ENCODE measurements at regions not wholly inside any gene's neighbourhood (a gene's known extent, or its start where the extent isn't known, plus 50 kb on each side); places are given as distances from the start of the nearest gene placed in this dataset.

- TF ChIP-seq CTCF (IDR thresholded peaks at IDR 0.05; ENCODE audit: control insufficient read depth, extremely low read depth, insufficient read depth) = no peak
- DNase-seq (ENCODE audit: low read depth) = no peak
- H3K4me3 ChIP-seq (ENCODE audit: low read depth, low read length) = no peak overlapping the region
Measured at GRCh38 chr4:115929373-115929772, 816.0 kb upstream of the NDST4 start.

DNA sequence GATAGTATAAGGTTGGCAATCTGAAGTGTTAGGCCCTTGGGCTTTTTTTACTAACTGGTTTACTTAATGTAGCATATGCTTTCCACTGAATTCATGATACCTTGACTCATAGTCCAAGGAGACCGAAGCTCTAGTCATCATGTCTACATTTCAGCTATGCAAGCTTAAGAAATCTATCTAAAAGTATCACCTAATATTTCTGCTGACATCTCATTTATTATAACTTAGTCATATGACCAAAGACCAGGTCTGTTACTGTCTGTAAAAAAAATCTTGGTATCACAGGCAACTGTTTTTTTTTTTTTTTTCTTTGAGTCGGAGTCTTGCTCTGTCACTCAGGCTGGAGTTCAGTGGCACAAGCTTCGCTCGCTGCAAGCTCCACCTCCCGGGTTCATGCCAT, 814.0 kb upstream of the NDST4 start:
- DNase-seq (ENCODE audit: low read depth) = no peak
- TF ChIP-seq CTCF (IDR thresholded peaks at IDR 0.05; ENCODE audit: control insufficient read depth, extremely low read depth, insufficient read depth) = no peak
- H3K4me3 ChIP-seq (ENCODE audit: low read depth, low read length) = no peak overlapping the region

DNA sequence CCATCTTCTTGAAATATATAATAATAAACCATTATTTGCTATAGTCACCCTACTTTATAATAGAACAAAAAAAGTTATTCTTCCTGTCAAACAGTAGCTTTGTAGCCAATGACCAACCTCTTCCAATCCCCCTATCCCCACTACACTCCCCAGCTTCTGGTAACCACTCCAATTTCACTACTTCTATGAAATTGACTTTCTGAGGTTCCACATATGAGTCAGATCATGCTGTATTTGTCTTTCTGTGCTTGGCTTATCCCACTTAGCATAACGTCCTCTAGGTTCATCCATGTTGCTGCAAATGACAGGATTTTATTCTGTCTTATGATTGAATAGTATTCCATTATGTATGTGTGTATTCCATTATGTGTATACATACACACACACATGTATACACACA, 809.7 kb upstream of the NDST4 start:
- DNase-seq (ENCODE audit: low read depth) = no peak
- TF ChIP-seq CTCF (IDR thresholded peaks at IDR 0.05; ENCODE audit: control insufficient read depth, extremely low read depth, insufficient read depth) = no peak
- no peak overlapping the region for H3K4me3 ChIP-seq (ENCODE audit: low read depth, low read length)

GRCh38 chr4:115920637-115921036, 807.2 kb upstream of the NDST4 start:
- no peak for DNase-seq (ENCODE audit: low read depth)
- TF ChIP-seq CTCF (IDR thresholded peaks at IDR 0.05; ENCODE audit: control insufficient read depth, extremely low read depth, insufficient read depth) = no peak
- H3K4me3 ChIP-seq (ENCODE audit: low read depth, low read length) = no peak overlapping the region

DNA sequence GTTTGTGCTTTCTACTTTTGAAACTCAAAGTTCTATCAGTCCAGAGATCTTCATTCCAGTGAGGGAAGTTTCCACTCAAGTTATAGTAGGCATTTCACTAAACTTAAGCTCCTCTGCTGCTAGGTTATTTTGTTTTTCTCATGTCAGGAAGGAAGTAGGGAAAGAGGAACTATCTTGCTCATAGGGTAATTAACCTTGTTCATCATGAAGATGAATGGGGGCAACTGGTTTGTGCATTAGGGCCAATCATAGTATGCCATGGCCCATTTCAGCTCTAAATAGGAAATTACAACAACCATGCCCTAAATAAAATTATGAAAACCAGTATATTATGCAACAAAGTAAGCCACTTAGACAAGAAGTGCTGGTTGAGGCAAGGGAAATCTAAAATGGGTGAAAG, 804.7 kb upstream of the NDST4 start:
- TF ChIP-seq CTCF (IDR thresholded peaks at IDR 0.05; ENCODE audit: control insufficient read depth, extremely low read depth, insufficient read depth) = no peak
- no peak for DNase-seq (ENCODE audit: low read depth)
- H3K4me3 ChIP-seq (ENCODE audit: low read depth, low read length) = no peak overlapping the region

- TF ChIP-seq CTCF (IDR thresholded peaks at IDR 0.05; ENCODE audit: control insufficient read depth, extremely low read depth, insufficient read depth) = no peak
- H3K4me3 ChIP-seq (ENCODE audit: low read depth, low read length) = no peak overlapping the region
- DNase-seq (ENCODE audit: low read depth) = no peak
Measured at GRCh38 chr4:115906428-115906827, 793.0 kb upstream of the NDST4 start.

DNA sequence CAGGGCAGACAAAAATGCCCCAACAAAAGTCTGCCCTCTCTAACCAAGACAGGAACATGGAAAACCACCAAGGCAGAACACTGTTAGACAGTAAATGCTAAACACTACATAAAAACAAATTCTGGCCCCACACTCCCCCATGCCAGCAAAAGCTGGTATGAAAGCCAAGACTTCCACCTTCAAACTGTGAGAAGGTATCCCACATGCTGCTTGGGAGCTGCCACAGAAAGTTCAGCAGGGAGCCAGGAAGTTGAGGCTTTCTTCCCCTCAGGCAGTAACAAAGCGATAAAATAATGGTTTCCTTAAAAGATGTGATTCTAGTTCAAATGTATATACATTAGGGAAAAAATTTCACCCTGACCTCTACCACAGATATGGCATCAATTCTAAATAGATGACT, 770.4 kb upstream of the NDST4 start:
- H3K4me3 ChIP-seq (ENCODE audit: low read depth, low read length) = no peak overlapping the region
- TF ChIP-seq CTCF (IDR thresholded peaks at IDR 0.05; ENCODE audit: control insufficient read depth, extremely low read depth, insufficient read depth) = no peak
- no peak for DNase-seq (ENCODE audit: low read depth)

Data from LNCaP clone FGC (cell line).